Loucy (cell line): ENCODE measurements at regions not wholly inside any gene's neighbourhood (a gene's known extent, or its start where the extent isn't known, plus 50 kb on each side); places are given as distances from the start of the nearest gene placed in this dataset.

ENCODE experiments used
- H2AFZ ChIP-seq: fragments of 200-600 bp; sonication (generic); 2 replicates; pipeline ENCODE4 v1.6.0; 2016; ENCODE audit warnings: antibody characterized with exemption, mild to moderate bottlenecking, low read length, moderate library complexity
- H3F3A ChIP-seq: fragments of 200-600 bp; 2 replicates; pipeline ENCODE4 v1.6.0; 2016; ENCODE audit warnings: antibody characterized with exemption, low read depth, mild to moderate bottlenecking
- H3K27me3 ChIP-seq: fragments of 200-600 bp; sonication (generic); 2 replicates; pipeline ENCODE4 v1.6.1; 2014; ENCODE audit warnings: low read length, mild to moderate bottlenecking; ENCODE audit not compliant: insufficient read depth, poor library complexity, severe bottlenecking
- H3K36me3 ChIP-seq: fragments of 200-600 bp; sonication (generic); 2 replicates; pipeline ENCODE4 v1.6.1; 2016; ENCODE audit warnings: low read length; ENCODE audit not compliant: insufficient read depth
- H3K4me1 ChIP-seq: fragments of 200-600 bp; sonication (generic); 2 replicates; pipeline ENCODE4 v1.5.1; 2014; ENCODE audit warnings: low read length, mild to moderate bottlenecking; ENCODE audit not compliant: insufficient read depth, poor library complexity, severe bottlenecking
- H3K4me2 ChIP-seq: fragments of 200-600 bp; sonication (generic); 2 replicates; pipeline ENCODE4 v1.6.0; 2014; ENCODE audit warnings: antibody characterized with exemption, low read length, low read depth, mild to moderate bottlenecking; ENCODE audit not compliant: poor library complexity, severe bottlenecking
- H3K4me3 ChIP-seq: fragments of 200-600 bp; sonication (generic); 2 replicates; pipeline ENCODE4 v1.5.1; 2014; ENCODE audit warnings: low read length, mild to moderate bottlenecking, mixed read lengths; ENCODE audit not compliant: poor library complexity, severe bottlenecking
- H3K79me2 ChIP-seq: fragments of 200-600 bp; sonication (generic); 2 replicates; pipeline ENCODE4 v1.6.1; 2014; ENCODE audit warnings: low read length; ENCODE audit not compliant: insufficient read depth
- H3K9ac ChIP-seq: fragments of 200-600 bp; sonication (generic); 2 replicates; pipeline ENCODE4 v1.6.0; 2014; ENCODE audit warnings: mild to moderate bottlenecking, low read depth, low read length, moderate library complexity; ENCODE audit not compliant: poor library complexity, severe bottlenecking
- H3K9me2 ChIP-seq: fragments of 200-600 bp; sonication (generic); replicated peaks from 2 replicates; pipeline ENCODE4 v1.6.1; 2016; ENCODE audit warnings: low read depth, low read length, mixed read lengths
- H3K9me3 ChIP-seq: fragments of 200-600 bp; sonication (generic); 2 replicates; pipeline ENCODE4 v1.6.1; 2014; ENCODE audit warnings: mild to moderate bottlenecking, antibody characterized with exemption, low read length, low read depth; ENCODE audit not compliant: insufficient read depth
- H4K20me1 ChIP-seq: fragments of 200-600 bp; sonication (generic); 2 replicates; pipeline ENCODE4 v1.6.0; 2014; ENCODE audit warnings: antibody characterized with exemption, low read length, mild to moderate bottlenecking; ENCODE audit not compliant: insufficient read depth, poor library complexity, severe bottlenecking
- EZH2phosphoT487 ChIP-seq: fragments of 200-600 bp; IDR thresholded peaks from 2 replicates; pipeline ENCODE4 v1.6.1; 2018; ENCODE audit warnings: antibody characterized with exemption, mild to moderate bottlenecking, moderate library complexity, borderline replicate concordance
- TF ChIP-seq, protein P1 (sequence below): fragments of 200-600 bp; sonication (generic); conservative IDR thresholded peaks from 2 replicates; pipeline ENCODE4 v1.5.1; 2014; ENCODE audit warnings: mild to moderate bottlenecking, antibody characterized with exemption, low read length

DNA sequence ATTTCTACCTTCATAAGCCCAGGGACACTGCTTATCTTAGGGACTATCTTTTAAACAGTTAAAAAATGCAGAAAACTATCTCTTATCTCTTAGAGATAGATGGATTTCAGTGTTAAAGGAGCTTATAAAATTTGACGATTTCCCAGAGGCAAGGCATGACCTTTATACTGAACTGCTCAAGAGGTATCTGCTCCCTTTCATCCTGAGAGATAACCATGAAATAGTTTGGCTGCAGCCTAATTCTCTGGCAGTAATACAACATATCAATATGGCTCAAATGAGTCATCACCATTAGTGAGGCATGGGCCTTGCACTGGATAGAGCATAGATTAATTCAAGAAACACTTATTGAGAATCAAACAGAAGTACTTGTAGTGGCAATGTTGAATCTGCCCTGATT, 348.2 kb upstream of the GRIA3 start:
- Histone ChIP-seq H3K9ac (no peak overlapping the region), H3K4me3 (no peak overlapping the region), H3K9me2 (no peaks in the 10 kb centered on the region), H3K36me3 (no peaks in the 10 kb centered on the region), H3K4me2 (no peak overlapping the region), H3F3A (no peaks in the 10 kb centered on the region), H3K79me2 (no peaks in the 10 kb centered on the region), H2AFZ (no peak overlapping the region), H3K27me3 (no peaks in the 10 kb centered on the region), H4K20me1 (no peaks in the 10 kb centered on the region), H3K9me3 (no peaks in the 10 kb centered on the region), H3K4me1 (no peaks in the 10 kb centered on the region)
- TF ChIP-seq, protein P1, sequence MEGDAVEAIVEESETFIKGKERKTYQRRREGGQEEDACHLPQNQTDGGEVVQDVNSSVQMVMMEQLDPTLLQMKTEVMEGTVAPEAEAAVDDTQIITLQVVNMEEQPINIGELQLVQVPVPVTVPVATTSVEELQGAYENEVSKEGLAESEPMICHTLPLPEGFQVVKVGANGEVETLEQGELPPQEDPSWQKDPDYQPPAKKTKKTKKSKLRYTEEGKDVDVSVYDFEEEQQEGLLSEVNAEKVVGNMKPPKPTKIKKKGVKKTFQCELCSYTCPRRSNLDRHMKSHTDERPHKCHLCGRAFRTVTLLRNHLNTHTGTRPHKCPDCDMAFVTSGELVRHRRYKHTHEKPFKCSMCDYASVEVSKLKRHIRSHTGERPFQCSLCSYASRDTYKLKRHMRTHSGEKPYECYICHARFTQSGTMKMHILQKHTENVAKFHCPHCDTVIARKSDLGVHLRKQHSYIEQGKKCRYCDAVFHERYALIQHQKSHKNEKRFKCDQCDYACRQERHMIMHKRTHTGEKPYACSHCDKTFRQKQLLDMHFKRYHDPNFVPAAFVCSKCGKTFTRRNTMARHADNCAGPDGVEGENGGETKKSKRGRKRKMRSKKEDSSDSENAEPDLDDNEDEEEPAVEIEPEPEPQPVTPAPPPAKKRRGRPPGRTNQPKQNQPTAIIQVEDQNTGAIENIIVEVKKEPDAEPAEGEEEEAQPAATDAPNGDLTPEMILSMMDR = no peak
- no peak for TF ChIP-seq EZH2phosphoT487

DNA sequence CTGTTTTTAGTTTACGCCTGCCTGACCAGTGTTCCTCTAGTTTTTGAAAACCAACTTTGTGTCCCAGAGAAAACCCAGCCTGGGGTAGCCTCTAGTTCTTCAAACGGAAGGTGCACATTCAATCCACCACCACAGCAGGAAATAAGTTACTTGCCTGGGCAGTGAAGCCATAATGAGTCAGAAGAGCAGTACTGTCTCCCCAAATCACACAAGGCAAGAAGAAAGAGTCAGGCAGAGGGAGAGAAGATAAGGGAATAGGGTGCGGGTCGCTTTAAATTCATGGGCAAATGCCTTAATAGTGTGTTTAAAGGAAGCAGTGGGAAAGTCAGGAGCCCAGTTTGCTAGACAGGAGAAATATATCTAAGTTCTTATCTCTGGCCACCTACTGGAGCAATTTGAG, 333.8 kb upstream of the GRIA3 start:
- Histone ChIP-seq H3K9me2 (no peaks in the 10 kb centered on the region), H3K79me2 (no peaks in the 10 kb centered on the region), H3K9ac (no peak overlapping the region), H3K4me2 (no peak overlapping the region), H3F3A (no peaks in the 10 kb centered on the region), H4K20me1 (no peaks in the 10 kb centered on the region), H3K4me1 (no peaks in the 10 kb centered on the region), H3K4me3 (no peak overlapping the region), H3K27me3 (no peaks in the 10 kb centered on the region), H3K36me3 (no peaks in the 10 kb centered on the region), H2AFZ (no peak overlapping the region), H3K9me3 (no peaks in the 10 kb centered on the region)
- TF ChIP-seq, protein P1 = no peak
- TF ChIP-seq EZH2phosphoT487 = no peak

DNA sequence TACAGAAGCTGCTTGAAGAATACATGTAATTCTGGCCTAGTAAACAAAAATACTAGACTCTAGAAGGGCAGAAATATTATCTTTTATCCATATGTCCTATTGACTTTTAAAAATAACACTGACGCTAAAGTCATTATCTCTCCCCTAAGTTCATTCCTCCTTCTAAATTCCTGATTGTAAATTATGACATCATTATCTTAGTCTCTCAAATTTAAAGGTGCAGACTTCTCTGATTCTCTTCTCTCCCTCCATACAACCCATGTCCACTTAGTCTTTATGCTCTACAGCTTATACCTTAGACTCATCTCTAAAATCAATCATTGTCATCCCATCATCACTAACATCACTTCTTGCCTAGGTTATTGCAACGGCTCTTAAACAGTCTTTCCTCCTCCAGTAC, 327.9 kb upstream of the GRIA3 start:
- Histone ChIP-seq H3K9me3 (no peaks in the 10 kb centered on the region), H3K27me3 (no peaks in the 10 kb centered on the region)

More for the DNA sequence above, 327.9 kb upstream of the GRIA3 start:
- Histone ChIP-seq H2AFZ (no peak overlapping the region), H3K36me3 (no peaks in the 10 kb centered on the region), H3K9me2 (no peaks in the 10 kb centered on the region), H3K4me2 (no peak overlapping the region), H3K4me3 (no peak overlapping the region), H3F3A (no peaks in the 10 kb centered on the region), H3K9ac (no peak overlapping the region), H3K79me2 (no peaks in the 10 kb centered on the region), H3K4me1 (no peaks in the 10 kb centered on the region), H4K20me1 (no peaks in the 10 kb centered on the region)
- TF ChIP-seq EZH2phosphoT487 = no peak
- TF ChIP-seq, protein P1 = no peak
